GM19043 (cell line): ENCODE measurements at regions not wholly inside any gene's neighbourhood (a gene's known extent, or its start where the extent isn't known, plus 50 kb on each side); places are given as distances from the start of the nearest gene placed in this dataset.

Experiments used
- ATAC-seq: cut with Tn5 transposase; IDR thresholded peaks from one replicate; pipeline ENCODE4 v1.9.1; 2021; ENCODE audit warnings: low read depth; ENCODE audit not compliant: unreplicated experiment

DNA sequence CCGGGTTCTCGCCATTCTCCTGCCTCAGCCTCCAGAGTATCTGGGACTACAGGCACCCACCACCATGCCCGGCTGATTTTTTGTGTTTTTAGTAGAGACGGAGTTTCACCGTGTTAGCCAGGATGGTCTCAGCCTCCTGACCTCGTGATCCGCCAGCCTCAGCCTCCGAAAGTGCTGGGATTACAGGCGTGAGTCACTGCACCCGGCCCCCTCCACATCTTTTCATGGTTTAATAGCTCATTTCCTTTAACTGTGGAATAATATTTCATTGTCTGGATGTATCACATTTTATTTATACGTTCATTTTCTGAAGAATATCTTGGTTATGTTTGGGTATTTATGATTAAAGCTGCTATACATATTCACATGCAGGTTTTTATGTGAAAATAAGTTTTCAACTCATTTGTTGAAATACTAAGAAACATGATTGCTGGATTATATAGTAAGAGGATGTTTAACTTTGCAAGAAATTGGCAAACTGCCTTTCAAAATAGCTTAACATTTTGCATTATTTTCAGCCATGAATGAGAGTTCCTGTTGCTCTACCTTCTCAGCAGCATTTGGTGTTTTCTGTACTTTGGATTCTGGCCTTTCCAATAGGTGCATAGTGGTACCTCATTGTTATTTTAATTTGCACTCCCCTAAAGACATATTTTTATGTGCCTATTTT is 591.9 kb downstream of the TECRL start:
- ATAC-seq: no peak

GRCh38 chr4:63814171-63814964 is 594.9 kb downstream of the TECRL start:
- no peak for ATAC-seq

DNA sequence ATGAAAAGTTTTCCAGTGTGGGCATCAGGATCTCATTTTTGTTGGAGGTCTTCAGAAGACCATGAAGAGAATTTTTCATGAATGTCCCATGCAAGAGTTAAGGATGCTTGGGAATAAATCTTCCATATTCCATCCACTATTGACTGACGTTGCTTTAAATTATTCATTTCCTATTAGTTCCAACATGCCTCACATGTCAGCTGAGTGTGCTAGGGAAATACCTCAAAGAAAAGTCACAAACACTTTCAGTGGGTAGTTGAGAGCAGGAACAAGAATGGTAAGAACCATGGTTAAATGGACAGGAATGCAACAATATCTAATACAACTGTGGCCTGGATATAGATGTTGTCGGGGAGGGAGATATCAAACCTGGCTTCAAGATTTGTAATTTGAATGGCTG is 610.1 kb downstream of the TECRL start:
- ATAC-seq: no peak

DNA sequence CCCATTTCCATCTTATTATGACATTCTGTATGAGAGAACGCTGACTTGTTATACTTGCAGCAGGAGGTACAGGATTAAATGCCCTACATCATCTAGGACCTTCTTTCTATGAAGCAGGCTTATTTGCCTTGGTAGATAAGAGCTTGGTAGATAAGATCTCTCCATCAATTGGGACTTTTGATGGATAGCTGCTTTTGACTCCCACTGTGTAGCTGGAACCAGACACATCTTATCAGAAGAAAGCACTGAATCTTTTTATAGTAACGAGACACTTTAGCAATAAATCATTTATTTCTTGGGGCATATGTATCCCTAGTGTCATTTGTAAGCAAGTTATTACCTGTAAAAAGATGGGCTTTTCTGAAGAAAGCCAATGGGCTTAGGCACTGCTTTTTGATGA is 613.9 kb downstream of the TECRL start:
- ATAC-seq: no peak

- ATAC-seq: no peak
Measured at GRCh38 chr4:63790377-63790776, 618.9 kb downstream of the TECRL start.

- no peak for ATAC-seq
Measured at GRCh38 chr4:63788271-63788670, 621.0 kb downstream of the TECRL start.

GRCh38 chr4:63787326-63787725 is 621.9 kb downstream of the TECRL start:
- no peak for ATAC-seq

DNA sequence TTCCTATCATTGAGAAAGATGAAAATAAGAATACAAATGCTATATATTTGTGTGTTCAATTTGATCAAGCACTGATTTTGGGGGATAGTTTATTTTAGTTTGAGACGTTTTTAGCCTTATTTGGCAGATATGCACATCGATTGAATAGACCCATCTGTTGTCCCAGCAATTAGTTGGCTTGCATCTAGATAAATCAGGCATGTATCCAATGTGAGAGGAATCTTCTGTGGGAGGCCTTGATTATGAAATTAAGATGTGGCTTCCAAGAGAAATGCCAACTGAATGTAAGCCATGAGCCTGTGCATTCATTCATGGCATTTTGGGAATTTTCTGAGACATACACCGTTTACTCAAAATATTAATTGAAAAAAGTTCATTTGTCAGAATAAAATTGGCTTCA is 623.1 kb downstream of the TECRL start:
- ATAC-seq: no peak

DNA sequence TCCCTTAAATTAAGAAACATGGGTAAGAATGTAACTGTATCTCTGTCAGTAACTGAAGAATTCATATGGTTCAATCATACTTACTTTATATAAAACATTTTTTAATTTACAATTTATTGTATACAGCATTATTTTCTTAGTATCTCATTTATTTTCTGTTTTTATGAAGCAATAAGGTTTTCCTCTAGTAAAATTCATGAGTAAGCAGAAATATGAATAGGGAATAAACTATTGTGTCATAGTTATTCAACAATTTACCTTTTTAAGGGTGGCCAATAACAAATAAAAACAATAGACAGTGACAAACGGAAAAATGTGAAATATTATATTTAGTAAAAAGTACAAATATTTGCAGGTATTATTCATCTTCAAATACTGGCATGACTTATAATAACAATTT is 624.4 kb downstream of the TECRL start:
- ATAC-seq: no peak

GRCh38 chr4:63777601-63778000 is 631.6 kb downstream of the TECRL start:
- ATAC-seq: no peak

DNA sequence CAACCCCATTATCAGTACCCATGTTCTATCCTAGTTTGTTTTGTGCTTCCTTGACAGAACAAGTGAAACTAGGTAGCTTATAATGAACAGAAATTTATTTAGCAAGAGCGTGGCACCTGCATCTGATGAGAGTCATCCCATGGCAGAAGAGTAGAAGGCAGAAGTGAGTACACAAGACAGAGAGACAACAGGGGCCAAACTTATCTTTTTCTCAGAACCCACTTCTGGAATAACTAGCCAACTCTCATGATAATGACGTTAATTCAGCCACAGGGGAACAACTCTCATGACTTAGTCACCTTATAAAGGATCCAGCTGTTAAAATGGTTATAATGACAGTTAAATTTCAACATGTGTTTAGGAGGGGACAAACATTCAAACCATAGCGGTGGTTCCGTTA is 644.9 kb downstream of the TECRL start:
- ATAC-seq: no peak

- no peak for ATAC-seq
Measured at GRCh38 chr4:63757929-63758328, 651.3 kb downstream of the TECRL start.

- no peak for ATAC-seq
Measured at GRCh38 chr4:63742882-63743281, 666.4 kb downstream of the TECRL start.

- ATAC-seq: no peak
Measured at GRCh38 chr4:63729519-63729918, 679.7 kb downstream of the TECRL start.

DNA sequence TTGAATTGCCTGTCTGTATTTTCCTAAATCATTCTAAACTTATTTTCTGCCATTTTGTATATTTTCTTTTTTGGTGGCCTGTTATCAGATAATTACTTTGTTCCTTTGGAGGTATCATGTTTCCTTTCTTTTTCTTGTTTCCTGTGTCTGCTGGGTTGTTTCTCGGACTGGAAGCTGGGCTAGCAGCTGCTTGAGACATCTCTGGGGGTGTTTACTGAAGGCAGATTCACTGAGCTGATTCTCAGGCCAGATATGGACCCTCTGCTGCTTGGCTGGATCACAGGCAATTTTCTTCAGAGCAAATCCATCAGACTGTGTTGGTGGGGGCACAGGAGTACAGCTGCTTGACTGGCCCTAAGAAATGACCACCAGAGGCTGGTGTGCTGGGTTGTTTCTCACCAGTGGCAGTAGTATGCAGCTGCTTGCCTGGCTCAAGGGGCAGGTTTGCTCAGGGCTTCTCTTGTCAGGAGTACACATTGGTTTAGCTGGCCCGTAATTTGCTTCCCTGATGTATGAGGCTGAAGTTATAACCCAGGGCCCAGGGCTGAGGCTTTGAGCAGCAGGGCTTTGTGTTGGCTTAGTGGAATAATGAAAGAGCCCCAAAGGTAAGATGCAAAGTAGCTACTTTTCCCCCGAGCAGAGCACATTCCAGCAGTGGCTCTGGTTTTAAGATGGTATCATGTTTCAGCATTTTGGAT is 680.6 kb downstream of the TECRL start:
- no peak for ATAC-seq

- ATAC-seq: no peak
Measured at GRCh38 chr4:63717384-63717783, 691.9 kb downstream of the TECRL start.

GRCh38 chr4:63708661-63709060 is 700.6 kb downstream of the TECRL start:
- no peak for ATAC-seq

- no peak for ATAC-seq
Measured at GRCh38 chr4:63700569-63700968, 708.7 kb downstream of the TECRL start.

- ATAC-seq: no peak
Measured at GRCh38 chr4:63693321-63693720, 715.9 kb downstream of the TECRL start.

DNA sequence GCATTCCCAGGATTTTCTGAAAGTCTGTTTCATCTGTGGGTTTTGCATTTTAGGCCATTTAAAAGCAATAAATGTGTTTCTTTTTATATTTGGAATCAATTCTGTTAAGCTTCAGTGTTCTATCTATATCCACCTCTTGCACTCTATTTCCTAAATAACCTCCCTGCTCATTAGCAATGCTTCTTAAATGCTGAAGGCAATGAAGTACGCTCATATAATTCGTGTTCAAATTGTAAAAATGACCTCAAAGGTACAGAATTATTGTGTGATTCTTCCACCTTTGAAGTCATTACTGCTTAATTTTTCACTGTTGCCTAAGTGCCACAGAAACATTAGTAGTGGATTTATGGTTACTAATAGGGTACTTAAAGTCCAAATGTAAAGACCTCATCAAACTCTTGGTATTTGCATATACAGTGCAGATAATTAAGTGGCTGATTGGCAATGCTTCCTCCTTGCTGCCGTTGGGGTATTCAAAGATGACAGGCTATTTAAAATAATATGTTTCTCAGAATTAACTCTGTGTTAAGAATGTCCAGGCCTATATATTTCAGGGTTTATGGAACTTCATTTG is 730.8 kb downstream of the TECRL start:
- ATAC-seq: no peak

DNA sequence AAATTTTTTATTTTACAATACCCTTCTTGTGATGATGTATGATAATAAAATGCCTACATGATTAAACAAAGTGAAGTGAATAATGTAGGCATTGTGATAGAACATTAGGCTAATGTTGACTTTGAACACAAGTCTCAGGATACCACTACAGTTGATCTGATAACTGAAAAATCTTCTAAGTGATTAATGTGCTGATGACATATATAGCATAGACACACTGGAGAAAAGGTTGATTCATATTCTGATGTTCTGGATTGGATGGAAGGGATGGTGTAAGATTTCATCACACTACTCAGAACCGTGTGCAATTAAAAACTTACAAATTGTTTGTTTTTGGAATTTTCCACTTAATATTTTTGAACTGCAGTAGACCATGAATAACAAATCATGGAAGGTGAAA is 738.5 kb downstream of the TECRL start:
- no peak for ATAC-seq
